ENCODE measurements at regions not wholly inside any gene's neighbourhood (a gene's known extent, or its start where the extent isn't known, plus 50 kb on each side); places are given as distances from the start of the nearest gene placed in this dataset.

GRCh38 chr4:138650929-138651448 lies 364.6 kb upstream of the NOCT start:
- DNase-seq (ENCODE audit: low read depth): peak; percentile 65
- TF ChIP-seq CTCF (IDR thresholded peaks at IDR 0.05; ENCODE audit: low read length, missing control alignments): no peak
- no peak overlapping the region for H3K4me3 ChIP-seq (replicated peaks; ENCODE audit: low read depth, low read length)

GRCh38 chr4:138650495-138650894 lies 365.1 kb upstream of the NOCT start:
- no peak for TF ChIP-seq CTCF (IDR thresholded peaks at IDR 0.05; ENCODE audit: low read length, missing control alignments)
- H3K4me3 ChIP-seq (replicated peaks; ENCODE audit: low read depth, low read length): no peak overlapping the region
- DNase-seq (ENCODE audit: low read depth): no peak

- no peak for TF ChIP-seq CTCF (IDR thresholded peaks at IDR 0.05; ENCODE audit: low read length, missing control alignments)
- DNase-seq (ENCODE audit: low read depth): no peak
- no peak overlapping the region for H3K4me3 ChIP-seq (replicated peaks; ENCODE audit: low read depth, low read length)
Observed at GRCh38 chr4:138647433-138647832, 368.1 kb upstream of the NOCT start.

GRCh38 chr4:138646383-138646782 lies 369.2 kb upstream of the NOCT start:
- TF ChIP-seq CTCF (IDR thresholded peaks at IDR 0.05; ENCODE audit: low read length, missing control alignments): no peak
- no peak overlapping the region for H3K4me3 ChIP-seq (replicated peaks; ENCODE audit: low read depth, low read length)
- no peak for DNase-seq (ENCODE audit: low read depth)

- H3K4me3 ChIP-seq (replicated peaks; ENCODE audit: low read depth, low read length): no peak overlapping the region
- DNase-seq (ENCODE audit: low read depth): no peak
- no peak for TF ChIP-seq CTCF (IDR thresholded peaks at IDR 0.05; ENCODE audit: low read length, missing control alignments)
Observed at GRCh38 chr4:138645289-138645688, 370.3 kb upstream of the NOCT start.

GRCh38 chr4:138644322-138644721 lies 371.3 kb upstream of the NOCT start:
- no peak for DNase-seq (ENCODE audit: low read depth)
- no peak for TF ChIP-seq CTCF (IDR thresholded peaks at IDR 0.05; ENCODE audit: low read length, missing control alignments)
- no peak overlapping the region for H3K4me3 ChIP-seq (replicated peaks; ENCODE audit: low read depth, low read length)

GRCh38 chr4:138643827-138644226 lies 371.8 kb upstream of the NOCT start:
- H3K4me3 ChIP-seq (replicated peaks; ENCODE audit: low read depth, low read length): no peak overlapping the region
- DNase-seq (ENCODE audit: low read depth): no peak
- no peak for TF ChIP-seq CTCF (IDR thresholded peaks at IDR 0.05; ENCODE audit: low read length, missing control alignments)

Data from fibroblast of pulmonary artery (primary cell).